NCI-H1092 treated with DMSO at 0.1 percent for 48 hours (cell line): ENCODE measurements at regions not wholly inside any gene's neighbourhood (a gene's known extent, or its start where the extent isn't known, plus 50 kb on each side); places are given as distances from the start of the nearest gene placed in this dataset.

Experiments
- DNase-seq: peaks from one replicate; lab custom pipeline; 2025; lab: John Stamatoyannopoulos, UW

- no peak for DNase-seq
Observed at GRCh38 chr9:129285979-129286772, 108.1 kb upstream of the IER5L start.

- DNase-seq, result no peak
Observed at GRCh38 chr9:129285382-129285781, 107.3 kb upstream of the IER5L start.

DNA sequence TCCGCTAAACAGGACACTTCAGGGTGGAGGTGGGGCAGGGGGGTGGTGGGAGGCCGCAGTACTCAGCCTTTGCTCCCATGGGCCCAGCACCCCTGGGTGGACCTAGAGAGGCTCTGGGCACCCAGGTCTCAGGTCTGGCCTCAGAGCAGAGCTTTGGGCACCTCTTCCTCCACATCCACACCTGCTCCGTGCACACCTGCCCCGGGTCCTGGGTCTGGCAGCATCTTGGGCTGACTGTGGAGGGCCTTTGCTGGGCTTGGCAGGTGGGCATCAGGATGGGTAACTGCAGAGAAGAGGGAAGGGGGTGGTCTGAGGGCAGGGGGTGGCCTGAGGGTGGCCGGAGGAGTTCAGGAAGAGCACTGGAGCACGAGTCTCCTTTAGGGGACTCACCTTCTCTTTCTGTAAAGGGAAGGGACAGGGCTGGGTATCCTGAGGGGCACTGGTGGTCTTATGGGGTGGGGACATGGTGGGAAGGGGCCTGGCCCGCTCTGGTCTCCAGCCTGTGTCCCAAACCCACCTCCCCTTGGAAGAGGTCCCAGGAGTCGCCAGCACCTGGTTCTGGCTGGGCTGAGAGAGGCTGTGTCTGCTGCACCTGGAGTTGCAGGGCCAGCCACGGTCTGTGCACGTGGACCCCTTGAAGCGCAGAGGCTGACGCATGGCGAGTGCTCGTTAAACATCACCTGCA lies 106.7 kb upstream of the IER5L start:
- DNase-seq, result no peak

DNA sequence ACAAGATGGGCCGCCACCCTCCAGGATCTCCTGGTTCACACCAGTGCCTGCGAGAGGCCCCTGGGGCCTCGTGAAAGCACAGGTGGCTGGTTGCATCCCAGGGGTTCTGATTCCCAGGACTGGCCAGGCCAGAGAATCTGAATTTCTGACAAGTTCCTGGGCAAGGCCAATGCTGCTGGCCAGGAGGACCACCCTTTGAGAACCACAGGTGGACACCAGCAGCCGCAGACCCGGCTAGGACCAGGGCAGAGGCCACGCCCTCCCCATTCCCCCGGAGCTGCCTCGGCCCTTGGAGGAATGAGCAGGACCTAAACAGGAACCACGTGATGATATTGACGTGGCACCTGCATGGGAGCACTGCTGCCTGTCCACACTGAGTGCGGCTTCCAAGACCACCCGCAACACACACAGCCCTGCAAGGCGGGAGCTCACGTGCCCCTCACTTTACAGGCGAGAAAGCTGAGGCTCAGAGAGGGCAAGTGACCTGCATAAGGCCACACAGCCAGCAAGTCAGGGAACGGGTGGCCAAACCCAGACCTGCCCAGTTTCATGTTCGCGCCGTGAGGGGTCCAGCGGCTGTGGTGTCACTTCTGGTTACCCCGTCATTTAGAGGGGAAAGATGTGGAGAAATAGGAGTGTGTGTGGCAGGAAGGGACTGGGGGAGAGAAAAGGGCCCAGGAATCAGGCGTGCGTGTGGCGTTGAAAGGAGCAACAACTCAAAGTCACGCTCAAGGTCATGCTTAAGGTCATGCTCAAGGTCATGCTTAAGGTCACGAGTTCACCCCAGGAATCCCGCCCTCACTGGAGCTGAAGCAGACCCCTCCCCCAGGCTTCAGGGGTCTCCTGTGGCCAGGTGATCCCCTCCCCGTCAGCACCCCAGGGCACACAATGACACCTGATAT lies 105.9 kb upstream of the IER5L start:
- DNase-seq, result no peak

DNA sequence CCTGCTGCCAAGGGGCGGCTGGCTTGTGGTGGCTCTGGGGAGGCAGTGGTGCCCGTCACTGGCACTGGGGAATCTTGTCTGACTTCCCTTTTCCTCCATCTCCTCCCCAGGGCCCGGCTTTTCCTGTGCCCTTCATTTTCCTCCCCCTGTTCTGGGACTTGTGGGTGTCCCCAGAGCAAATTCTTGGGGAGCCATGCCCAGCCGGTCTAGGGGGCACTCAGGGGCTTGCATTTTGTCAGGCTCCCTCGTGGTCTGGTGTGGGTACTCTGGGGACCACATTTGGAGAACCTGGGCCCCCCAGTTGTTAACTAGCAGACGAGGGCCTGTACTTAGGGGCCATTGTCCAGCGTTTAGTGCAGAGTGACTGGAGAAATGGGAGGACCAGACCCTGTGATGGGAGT lies 105.2 kb upstream of the IER5L start:
- no peak for DNase-seq

DNA sequence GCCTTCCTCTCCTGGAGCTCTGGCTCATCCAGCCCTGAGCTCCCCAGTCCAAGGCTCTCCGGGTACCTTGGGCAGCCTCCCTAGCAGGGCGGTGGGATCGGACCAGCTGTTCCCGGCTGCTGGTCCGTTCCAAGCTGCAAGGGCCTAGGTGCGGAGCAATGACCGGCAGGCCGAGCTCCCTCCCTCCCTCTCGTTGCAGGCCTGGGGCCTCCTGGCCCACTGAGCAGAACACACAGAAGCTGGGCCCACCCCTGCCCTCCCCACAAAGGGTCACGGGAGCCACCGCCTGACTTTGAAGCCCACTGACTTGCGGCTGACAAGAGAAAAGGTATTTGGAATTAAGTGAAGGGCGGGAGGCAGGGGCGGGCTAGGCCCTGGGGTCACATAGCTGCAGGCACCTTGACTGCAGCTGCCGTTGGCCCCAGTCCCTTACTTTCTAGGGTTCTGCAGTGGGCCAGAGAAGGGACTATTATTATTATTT lies 104.7 kb upstream of the IER5L start:
- DNase-seq, result no peak

GRCh38 chr9:129282272-129282671 lies 104.2 kb upstream of the IER5L start:
- DNase-seq, result no peak

DNA sequence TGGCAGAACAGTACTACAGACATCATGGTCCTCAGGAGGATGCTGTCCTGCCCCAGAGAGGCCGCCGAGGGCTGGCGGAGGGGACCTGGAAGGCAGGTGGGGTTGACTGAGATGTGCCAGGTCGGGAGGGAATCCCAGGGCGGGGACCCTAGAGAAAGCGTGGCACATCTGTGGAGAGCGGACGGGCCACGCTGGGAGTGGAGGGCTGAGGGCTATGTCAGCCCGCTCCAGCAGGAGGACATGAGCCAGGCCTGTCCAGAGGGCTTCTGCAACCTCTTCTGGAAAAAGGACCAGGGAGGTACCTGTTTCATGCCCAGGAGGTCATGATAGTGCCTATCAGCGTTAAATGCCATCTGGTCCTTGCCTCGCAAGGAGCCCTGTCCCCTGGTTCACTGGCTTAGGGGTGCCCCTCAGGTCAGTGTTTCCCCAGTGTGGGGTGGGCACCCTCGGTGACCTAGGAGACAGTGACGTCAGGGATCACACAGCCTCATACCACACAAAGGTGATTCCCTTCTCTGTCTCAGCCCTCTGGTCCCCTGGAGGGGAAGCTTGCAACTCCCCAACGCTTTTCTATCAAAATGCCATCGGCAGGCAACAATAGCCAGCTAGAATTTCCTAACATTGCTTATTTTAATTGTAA lies 103.6 kb upstream of the IER5L start:
- no peak for DNase-seq

DNA sequence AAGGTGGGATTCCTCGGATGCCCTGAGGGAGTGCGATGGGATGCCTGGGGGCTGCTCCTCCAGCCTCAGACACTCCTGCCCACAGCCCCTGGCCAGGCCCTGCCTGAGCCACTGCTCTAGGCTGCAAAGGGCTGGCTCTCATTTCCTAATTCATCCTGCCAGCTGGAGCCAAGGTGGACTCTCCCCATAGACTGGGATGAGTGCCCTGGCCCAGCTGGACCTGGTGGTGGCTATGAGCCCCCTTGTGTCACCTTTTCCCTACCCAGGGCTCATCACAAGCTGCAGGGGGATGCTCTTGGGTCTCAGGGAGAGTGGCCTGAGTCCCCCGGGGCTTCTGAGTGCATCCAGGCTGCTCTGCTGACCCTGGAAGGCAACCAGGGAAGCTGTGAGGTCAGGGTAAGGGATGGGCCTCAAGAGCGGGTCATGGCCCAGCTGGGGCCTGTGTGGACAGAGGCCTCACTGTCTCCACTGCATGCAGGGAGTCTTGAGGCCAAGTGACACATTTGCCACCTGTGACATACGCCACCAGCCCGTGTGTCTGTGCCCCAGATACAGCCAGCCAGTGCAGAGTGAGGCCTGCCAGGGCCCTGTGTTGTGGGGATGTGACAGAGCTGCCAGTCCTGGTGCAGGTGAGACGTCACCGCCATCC lies 102.7 kb upstream of the IER5L start:
- DNase-seq, result no peak

DNA sequence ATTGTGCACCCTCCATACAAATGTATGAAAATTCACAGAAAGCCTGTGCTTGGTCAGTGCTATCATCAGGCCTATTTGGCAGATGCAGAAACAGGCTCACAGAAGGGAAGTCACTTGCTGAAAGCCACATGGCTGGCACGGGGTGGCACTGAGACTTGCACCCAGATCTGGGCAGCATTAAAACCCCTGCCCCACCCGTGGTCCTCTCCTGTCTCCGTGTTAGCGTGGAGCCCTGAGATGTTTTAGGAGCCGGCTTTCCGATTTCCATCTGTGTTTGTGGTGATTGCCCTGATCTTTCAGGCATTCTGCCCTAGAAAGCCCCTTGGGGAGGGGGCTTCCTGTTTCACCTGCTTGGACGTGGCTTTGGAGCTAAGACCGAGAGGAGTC lies 102.2 kb upstream of the IER5L start:
- DNase-seq, result no peak

DNA sequence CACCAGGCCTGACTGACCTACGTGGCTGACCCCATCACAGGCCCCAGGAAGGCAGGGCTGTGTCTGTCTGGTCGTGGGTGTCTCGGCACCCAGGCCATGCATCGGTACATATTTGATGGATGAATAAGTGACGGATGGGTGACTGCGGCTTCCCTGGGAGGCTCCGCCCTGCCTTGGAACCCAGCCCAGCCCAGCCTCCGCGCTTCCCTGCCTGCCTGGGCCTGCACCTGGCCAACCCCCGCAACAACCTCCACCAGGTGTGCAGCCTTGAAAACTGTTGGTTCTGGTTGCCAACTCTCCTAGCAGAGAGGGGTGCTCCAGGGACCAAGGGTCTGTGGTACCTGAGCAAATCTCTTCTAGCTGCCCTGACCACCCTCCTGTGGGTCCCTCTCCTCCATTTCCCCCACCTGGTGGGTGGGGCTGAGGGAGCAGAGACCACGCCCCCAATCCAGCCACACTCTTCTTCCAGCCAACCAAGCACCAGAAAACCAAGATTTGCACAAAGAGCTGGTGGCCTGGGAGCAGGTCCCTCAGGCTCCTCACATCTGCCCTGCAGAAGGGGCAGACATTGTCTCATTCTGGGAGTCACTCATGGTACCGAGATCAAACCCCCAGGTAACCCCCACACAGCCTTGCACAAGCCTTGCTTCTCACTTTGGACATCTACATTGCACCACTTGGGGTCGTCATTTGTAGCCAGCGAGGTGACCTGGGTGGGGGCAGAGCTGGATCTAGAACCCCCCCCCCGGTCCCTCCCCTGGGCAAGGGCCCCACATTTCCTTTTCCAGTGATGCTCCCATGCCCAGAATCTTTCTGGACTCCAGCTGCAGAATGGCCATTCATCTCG lies 100.6 kb upstream of the IER5L start:
- DNase-seq, result no peak

GRCh38 chr9:129276486-129277230 lies 98.6 kb upstream of the IER5L start:
- no peak for DNase-seq

GRCh38 chr9:129275626-129276247 lies 97.7 kb upstream of the IER5L start:
- DNase-seq, result no peak

DNA sequence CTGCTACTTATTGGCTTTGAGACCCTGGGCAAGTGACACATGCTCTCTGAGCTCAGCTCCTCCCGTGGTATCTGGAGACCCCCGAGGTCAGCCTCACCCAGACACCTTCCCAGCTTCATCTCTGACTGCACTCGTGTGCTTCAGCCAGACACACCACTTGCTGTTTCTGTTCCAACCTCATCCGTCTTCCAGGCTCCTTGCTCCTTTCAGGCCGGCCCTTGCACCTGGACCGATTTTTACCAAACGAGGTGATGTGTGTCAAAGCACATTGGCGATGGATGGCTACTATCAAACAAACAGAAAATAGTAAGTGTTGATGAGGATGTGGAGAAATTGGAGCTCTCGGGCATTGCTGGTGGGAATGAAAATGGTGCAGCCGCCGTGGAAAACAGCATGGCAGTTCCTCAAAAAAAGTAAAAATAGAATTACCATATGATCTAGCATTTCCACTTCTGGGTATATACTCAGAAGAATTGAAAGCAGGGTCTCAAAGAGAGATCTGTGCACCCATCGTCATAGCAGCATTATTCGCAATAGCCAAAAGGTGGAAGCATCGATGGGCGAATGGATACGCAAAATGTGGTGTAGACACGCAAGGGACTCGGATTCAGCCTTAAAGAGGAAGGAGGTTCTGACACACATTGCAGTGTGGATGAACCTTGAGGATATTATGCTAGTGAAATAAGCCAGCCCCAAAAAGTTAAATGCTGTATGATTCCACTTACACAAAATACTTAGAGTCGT lies 96.1 kb upstream of the IER5L start:
- no peak for DNase-seq

DNA sequence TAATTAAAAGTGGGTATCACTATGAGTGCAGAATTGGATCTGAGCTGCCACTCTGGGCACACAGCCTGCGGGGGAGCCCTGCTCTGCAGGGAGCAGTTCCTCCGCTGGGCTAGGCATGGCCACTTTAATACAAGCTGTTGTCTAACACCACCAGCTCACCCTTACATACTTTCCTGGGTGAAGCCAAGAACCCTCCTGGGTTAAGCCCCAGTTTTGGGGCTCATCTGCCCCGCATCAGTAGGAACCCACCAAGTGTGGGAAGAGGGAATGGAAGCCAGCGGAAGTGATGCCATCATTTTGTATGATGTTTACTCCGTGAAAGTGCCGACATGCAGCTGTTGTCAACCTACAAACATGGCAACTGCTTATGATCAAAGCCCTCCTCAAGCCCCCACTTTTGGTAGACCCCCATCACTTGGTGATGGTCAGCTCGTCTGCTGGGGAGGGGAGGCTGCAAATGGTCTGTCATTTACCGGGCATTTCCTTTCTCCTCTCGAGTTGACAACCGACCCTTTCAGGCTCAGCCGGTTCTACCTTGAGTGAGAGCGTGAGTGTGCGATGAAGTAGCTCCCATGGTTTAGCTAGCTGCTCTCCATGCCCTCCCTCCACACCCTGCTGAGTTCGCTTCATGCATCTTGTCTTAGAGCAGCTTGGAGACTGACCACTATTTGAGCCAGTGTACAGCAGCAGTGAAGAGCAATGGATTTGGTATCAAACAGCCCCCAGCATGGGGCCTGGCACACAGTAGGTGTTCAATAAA lies 95.3 kb upstream of the IER5L start:
- DNase-seq, result no peak

GRCh38 chr9:129272348-129273025 lies 94.4 kb upstream of the IER5L start:
- DNase-seq, result no peak

DNA sequence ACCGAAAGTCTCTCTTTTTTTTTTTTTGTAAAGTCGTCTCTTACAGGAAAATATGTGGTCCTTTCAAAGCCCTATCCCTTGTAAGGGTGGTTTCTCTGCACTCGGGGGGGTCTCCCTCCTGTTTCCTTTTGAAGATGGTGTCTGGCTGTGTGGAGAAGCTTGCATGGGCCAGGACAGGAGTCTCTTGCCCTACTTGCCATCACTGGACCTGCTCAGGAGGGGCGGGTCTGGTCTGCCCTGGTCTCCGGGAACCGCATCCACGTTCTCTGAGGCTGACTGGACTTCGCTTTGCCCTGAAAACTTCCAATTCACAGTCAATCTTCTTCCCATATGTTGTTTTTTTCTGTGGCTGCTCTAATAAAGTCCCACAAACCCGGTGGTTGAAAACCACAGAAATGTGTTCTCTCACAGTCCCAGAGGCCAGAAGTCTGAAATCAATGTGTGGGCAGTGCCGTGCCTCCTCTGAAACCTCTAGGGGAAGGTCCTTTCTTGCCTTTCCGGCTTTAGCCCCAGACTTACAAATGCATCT lies 92.9 kb upstream of the IER5L start:
- no peak for DNase-seq
